Putamen (tissue), 1 donor: ENCODE measurements at regions not wholly inside any gene's neighbourhood (a gene's known extent, or its start where the extent isn't known, plus 50 kb on each side); places are given as distances from the start of the nearest gene placed in this dataset.

Experiments
- DNase-seq: peaks from one replicate; pipeline ENCODE4 v3.0.0-alpha.2; 2016; ENCODE audit warnings: low spot score

DNA sequence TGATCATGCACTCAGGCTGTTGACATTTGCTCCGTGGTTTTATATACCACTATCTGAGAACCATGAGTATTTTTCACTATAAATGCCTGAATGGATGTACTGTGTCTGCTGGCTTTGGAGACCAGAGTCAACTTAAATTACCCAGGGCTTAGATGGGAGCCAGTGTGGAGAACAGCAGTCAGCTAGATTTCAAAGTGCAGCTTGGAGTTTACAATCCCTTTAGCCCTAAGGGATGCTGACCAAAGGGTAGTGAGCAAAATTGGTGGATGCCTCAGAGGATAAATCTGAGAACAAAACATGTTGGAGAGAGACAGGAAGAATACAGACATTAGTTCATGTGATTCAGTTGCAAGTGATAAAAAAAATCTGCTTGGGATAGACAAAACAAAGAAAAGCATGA, 327.5 kb downstream of the C11orf87 start:
- DNase-seq, result no peak

DNA sequence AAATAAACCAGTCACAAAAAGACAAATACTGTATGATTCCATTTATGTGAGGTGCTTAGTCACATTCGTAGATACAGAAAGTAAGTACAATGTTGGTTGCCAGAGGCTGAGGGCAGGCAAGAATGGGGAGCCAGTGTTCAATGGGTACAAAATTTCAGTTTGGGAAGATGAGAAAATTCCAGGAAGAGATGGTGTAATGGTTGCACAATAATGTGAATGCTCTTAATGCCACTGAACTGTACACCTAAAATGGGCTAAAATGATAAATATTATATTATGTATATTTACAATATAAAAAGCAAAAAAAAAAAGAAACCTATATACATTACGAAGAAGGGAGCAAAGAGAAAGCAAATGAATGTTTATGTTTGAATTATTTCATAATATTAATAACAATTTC, 329.0 kb downstream of the C11orf87 start:
- DNase-seq, result no peak

DNA sequence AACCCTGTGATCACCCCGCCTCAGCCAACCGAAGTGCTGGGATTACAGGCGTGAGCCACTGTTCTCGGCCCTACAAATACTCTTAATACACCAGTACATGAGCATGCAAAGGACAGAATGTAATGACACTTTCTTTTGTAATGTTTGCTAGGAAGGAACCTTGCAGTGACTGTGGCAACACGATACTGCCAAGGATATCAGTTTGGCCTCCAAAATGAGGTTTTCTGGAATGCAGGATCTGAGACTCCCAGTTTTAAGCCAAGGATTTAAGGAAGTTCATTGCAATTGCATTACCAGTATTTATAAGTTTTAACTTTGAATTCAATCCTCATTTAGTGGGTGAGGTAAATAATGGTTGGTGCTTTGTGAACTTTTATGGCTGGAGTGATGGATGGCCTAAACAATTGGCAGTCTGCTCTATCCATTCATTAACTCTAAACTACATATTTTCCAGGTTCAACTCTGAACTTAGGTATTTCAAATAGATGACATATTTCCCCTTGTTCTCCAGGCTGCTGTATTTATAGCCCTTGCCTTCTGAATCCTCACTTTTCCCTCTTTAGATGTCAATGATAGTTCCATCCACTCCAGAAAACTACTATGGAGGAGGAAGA, 330.3 kb downstream of the C11orf87 start:
- no peak for DNase-seq

DNA sequence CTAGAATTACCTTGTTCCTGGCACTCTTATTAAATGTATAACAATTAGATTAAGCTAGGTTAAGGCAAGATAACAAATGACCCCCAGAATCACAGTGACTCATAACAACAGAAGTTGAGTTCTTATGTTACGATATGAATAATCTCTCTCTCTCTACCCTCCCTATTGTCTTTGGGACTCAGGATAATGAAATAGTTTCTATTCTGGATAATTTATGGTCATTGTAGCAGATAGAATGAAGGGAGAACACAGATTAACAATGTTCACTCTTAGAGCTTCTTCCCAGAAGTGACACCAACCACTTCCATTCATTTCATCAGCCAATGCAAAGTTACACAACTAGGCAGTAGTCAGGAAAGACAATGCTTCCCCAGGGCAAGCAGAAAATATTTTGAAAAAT, 334.5 kb downstream of the C11orf87 start:
- DNase-seq, result no peak

DNA sequence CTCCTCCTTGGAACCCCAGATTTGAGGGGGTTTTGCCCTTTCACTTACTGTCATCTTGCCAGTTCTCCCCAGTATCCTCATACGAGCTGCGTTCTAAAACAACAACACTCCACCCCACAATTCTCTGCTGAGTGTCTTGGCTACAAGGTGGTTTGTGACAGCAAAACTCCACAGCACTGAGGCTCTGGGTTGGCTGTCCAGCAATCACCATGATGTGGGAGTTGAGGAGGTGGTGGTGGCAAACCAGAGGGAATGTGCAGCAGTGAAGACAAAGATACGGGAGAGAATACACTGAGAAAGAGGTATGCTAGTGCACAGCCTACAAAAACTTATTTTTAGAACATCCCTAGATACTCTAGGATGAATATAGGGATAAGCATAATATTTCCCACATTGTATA, 335.0 kb downstream of the C11orf87 start:
- DNase-seq, result no peak

DNA sequence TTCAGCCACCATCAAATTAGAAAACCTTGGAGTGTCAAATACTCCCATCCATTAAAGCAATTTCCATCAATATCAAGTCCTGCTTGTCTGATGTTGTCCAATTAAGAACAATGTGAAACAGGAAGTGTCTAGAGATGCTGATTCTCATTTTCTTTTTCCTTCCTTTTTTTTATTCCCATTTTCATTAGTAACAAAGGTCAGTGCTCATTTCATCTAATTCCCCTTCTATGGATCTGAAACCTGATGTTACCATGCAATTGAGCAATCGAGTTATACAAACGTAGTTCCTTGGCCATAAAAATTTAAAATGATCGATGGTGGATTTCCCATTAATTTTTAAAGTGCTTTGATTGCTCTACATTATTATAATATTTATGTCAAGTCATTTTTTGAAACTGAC, 330.6 kb upstream of the ZC3H12C start:
- DNase-seq, result no peak

DNA sequence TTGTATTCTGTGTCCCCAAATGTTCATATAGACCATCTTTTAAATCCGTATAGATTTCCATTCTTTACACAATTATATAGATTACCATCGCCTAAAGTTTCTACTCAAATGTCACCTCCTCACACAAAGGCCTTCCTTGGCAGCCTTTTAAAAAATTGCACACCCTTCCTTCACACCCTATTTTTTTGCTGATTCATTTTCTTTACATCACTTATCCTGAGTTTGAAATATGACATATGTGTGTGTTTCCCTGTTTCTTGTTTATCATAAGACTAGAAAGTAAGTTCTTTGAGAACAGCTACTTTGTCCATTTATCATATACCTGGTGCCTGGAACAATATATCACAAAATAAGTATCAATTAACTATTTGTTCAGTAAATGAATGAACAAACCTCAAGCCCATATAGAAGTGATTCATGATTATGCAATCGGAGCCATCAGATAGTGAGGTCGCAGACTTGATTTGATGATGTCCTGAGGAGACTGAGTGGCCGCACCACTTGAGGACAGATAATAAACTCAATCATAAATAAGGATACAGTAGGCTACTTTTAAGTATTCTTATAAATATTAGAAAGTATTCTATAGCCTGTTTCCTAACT, 327.4 kb upstream of the ZC3H12C start:
- no peak for DNase-seq

DNA sequence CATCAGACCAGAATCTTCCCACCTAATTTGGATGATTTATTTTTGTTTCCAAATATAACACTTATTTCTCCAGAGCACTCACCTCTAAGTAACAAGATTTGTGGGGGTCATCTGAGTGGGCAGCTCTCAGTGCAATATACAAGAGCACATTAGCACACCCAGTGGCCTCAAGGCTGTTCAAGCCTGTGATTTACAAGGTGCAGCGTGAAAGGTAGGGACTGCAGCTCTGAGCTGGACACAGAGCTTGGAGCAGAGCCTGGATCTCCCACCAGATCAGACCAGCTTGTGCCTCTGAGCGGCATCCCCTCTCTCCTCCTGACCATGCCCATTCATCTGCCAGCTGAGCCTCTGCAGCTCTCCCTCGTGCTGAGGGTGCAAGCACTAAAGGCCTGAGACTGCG, 323.3 kb upstream of the ZC3H12C start:
- DNase-seq, result no peak

DNA sequence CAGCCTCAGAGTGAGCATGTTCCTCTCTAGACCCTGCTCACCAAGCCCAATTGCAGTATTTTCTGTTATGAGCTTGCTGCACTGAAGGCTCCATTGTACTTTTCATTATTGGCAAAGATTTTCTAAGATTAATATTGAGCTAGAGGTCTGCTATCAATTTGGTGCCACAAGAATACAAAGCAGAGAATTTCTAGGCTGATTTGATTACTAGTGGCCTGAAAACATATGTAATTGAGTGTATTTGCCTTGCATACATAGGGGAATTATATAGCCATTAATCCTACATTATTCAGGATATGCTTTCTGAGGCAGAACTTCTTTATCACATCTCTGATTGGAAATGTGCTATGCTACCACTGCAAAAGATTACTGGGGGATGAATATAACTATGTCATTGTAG, 322.9 kb upstream of the ZC3H12C start:
- no peak for DNase-seq

DNA sequence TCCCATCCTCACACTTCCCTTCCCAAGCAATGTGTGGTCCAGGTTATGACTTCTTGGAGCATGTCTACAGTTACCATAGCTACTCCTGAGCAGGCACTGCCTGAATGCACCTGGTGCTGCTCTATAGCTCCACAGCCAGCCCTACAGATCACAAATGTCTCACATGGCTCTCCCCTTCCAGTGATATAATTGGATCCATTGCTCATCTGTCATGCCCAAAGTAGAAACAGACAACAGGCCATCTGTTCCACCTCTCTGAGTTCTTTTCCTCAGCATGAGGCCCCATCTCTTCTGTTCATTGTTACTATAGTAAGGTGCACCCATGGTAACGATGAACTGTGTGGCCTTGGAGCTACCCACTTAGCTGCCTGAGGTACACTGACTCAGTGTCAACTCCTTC, 320.3 kb upstream of the ZC3H12C start:
- DNase-seq, result no peak

DNA sequence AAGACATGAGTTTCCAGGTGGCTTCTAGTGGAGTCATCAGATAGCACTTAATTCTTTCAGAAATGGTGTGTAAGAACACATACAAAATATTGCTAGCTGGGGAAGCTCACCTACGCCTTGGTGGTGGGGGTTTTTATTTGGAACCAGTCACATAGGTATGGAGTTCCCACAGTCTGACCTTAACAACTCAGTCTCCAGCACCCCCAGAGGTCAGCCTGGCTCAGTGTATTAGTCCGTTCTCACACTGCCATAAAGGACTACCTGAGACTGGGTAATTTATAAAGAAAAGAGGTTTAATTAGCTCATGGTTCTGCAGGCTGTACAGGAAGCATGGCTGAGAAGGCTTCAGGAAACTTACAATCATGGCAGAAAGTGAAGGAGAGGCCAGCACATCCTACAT, 317.5 kb upstream of the ZC3H12C start:
- DNase-seq, result no peak

DNA sequence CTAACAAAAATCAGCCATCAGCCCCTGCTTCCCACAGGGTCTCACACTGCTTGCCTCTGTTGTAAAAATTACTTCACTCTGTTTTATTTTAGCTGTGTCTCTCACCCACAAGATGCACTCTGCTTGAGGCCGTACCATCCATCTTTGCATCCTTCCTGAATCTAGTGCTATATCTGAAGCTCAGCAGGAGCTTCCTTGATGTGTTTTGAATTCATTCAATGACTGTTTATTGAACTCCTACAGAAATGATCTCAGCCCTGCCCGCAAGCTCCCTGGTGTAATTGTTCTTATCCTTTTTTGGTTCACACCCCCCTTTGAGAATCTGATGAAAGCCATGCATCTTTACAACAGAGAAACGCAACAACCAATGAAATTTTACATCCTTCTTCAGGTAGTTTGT, 310.2 kb upstream of the ZC3H12C start:
- DNase-seq, result no peak

DNA sequence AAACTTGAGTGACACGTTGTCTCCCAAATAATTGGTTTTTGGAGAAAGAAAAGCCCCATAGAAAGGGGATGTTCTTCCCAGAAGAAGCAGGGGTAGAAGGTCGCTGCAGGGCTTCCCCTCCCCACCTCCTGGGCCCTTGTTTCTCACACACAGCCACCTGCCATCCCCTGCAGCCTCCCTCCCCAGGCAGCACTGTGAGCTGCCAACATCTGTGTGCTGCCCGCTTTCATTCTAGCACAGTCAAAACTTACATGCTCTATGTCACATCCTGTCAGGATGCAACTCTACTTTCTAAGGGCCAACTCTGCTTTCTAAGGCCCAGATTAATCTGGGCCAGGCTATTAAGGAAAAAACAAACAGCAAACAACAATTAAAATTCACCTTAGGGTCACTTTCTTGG, 309.4 kb upstream of the ZC3H12C start:
- no peak for DNase-seq

DNA sequence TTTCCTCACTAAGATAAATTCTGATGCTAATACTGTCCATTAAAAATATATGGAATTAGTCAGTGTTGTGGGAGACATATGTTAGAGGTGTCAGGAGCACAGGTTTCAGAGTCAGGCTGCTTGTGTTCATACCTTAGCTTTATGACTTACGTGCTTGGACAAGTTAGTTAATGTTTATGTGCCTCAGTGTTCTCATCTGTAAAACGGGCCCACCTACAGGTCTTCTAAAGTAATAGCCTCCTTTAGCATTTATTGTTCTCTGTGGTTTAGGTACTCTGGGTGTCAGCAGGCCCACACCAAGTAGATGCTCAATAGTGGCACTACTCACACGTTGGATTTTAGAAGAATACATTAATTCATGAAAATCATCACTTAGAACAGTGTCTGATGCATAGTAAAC, 308.7 kb upstream of the ZC3H12C start:
- DNase-seq, result no peak

DNA sequence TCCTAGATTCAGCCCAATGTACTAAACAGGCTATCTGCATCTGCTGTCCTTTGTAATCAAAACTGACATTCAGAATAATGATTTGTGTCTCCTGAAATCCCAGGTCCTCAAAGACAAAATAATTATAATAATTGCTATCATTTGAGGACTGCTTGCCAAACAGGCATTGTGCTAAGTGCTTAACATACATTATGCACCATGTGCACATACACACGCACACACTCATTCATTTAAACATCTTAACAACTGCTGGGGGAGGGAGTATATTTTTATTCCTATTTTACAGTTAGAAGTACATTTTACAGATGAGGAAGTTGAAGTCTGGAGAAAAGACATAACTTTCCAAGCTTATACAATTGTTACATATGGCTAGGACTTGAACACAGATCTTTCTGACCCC, 308.0 kb upstream of the ZC3H12C start:
- DNase-seq, result no peak

DNA sequence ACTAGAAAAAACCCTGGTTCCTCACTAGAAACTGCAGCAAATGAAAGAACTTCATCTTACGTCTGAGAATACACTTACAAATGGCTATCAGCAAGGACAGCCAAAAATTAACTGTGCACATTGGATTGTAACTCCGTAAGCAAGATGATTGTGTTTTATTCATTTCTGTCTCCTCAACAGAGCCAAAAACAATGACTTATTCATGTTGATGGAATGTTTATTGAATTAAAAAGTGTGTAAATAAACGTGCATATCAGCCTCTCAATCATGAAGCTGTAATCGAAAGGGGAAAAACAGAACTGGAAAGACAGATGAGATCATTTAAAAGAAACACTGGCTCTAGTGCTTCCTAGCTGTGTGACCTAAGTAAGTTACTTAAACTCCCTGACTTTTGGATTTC, 307.5 kb upstream of the ZC3H12C start:
- no peak for DNase-seq

DNA sequence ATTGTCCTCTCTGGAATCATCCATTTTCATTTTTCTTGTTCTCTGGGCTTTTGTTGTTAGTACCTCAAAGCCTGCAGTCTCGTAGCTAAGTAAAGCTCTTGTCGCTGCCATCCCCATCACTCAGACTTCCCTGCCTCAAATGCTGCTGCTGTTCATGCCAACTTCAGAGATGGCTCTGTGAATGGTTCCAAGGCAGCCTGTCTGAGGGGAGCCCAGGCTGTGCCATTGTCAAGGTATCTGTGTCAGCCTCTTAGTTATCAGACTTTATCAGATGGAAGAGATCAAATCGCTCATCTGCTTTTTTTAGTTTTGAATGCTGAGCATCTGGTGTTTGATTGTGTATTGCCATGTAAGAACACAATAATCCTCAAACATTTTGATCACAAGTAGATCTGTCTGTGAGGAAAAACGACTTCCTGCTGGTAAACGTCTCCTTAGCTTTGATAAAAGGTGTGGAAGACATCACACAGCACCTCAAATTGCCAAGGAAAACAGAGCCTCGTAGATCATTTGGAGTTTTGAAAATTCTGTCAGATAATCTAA, 304.2 kb upstream of the ZC3H12C start:
- no peak for DNase-seq

DNA sequence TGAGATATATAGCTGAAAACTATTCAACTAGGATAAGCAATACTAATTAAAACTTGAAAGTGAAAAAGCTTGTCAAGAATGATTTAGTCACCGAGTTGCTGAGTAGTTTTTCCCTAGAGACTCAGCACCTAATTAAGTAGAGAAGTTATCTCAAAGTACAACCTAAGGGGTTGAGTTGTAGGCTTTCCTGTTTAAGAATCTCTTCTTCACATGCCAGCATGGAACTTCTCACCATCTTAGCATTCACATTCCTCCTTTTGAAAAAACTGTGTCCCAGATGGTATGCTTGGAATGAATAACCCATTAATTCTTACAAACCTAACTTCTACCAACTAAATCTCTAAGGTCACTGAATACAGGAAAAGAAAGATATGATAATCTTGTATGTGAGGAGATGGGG, 303.3 kb upstream of the ZC3H12C start:
- DNase-seq, result no peak

DNA sequence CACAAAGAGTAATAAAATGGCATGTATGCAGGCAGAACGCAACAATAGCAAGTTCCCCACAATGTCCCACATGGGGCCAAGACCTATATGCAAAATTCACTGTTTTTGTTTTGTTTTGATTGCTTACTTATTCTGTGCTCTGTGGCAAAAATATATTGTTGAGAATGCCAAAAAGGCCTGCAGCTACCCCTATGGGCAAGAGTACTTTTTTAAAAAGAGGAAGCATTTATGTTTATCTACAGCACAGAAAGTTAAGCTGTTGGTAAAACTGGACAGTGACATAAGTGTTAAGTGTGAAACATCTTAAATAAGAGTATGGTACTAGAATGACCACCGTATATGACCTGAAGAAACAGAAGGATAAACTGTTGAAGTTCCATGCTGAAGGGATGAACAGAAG, 301.9 kb upstream of the ZC3H12C start:
- no peak for DNase-seq

DNA sequence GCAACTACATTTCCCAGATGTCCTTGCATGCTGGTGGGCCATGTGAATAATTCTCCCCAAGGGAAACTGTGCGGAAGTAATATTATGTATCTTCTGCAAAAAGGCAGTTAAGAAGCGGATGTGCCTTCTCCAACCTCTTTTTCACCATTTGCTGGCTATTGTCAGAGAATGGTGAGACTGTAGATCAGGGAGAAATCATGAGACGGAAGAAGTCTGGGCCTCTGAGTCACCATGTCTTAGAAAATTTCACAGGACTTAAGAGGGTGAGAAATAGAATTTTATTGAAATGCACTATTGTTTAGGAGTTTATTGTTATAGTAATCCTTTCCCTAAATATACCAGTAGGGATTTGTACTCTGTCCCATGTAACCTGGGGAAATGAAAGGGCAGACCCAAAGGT, 298.7 kb upstream of the ZC3H12C start:
- DNase-seq, result no peak

DNA sequence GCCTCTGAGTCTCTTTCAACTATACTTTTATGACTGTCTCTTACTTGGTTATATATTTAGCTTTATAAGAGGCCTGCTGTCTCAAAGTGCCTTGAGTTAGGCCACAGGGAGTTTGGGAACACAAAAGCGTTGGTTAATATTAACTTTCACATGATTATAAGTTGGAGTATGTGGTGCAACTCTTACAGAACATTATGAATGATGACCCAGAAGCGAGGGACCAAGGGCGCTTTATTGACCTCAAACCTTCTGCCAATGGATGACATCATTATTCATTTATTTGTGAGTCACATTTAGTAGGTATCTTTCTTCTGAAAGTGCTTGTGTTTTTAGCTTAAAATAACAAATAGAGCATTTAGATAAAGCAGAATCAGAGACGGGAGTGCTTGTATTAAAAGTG, 298.0 kb upstream of the ZC3H12C start:
- no peak for DNase-seq

DNA sequence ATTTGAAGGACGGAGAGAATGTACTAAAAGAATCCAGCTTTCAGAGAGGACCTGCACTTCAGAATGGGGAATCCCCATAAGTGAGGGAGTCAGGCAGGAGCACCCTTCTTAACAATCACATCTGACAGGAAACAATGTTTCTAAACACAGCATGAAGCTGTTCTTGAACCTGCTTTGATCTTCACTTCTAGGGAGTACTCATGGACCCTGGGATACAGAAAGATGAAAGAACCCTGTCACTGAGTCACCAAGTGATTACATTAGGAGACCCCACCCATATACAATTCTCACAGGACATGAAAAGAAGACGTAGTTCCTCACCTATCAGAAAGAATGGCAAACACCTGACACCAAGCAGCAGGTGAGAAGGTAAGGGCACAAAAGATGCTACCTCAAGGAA, 296.9 kb upstream of the ZC3H12C start:
- no peak for DNase-seq

DNA sequence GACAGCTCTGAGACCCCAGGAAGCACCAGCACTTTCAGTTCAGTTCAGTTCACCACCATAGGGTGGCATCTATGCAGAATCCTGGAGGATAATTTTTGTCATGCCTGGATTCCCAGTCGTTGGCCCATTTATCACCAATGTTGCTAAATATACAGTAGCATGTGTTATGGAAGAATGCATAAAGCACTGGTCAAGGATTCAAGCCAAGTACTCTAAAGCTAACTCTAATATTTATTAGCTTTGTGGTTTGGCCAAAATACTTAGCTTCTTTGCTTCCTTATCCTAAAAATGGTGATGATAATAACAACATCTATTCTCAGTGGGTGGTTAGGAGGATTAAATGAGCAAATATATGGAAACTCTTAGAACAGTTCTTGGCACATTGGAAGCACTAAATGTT, 294.7 kb upstream of the ZC3H12C start:
- DNase-seq, result no peak

DNA sequence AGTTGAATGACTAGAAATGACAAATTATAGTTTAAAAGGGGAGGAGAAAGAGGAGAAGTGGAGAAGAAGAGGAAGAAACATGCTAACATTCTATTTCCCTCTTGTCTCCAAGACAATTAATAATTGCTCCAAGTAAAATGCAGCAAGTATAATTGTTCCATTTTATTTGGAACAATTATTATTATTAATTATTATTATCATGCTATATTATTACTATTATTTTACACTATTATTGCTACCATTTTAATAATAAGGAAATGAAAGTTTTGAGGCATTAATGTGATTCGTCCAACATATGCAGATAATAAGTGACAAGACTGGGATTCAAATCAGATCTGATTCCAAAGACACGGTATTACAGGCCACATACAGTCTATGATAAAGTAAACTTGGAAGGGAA, 293.6 kb upstream of the ZC3H12C start:
- DNase-seq, result no peak
